PC-3 (cell line): ENCODE measurements at regions not wholly inside any gene's neighbourhood (a gene's known extent, or its start where the extent isn't known, plus 50 kb on each side); places are given as distances from the start of the nearest gene placed in this dataset.

Experiments used
- ATAC-seq: fragments of 200-7000 bp; cut with Tn5 transposase; 2 replicates; pipeline ENCODE4 v1.9.1; 2020; ENCODE audit warnings: mild to moderate bottlenecking, moderate library complexity
- BruUV-seq: library from RNA; stranded (reverse); fragments of 400-500 nt; replicated peaks from 2 replicates; lab custom pipeline; 2021; lab: Mats Ljungman, UMichigan
- CTCF ChIA-PET: fragments of 300-600 bp; sonication (Branson Sonifier 250); formaldehyde crosslinking; loops from one replicate; lab custom pipeline; 2022; ENCODE audit warnings: antibody characterized with exemption; lab: Charles Lee
- POLR2A ChIA-PET: fragments of 300-600 bp; sonication (Branson Sonifier 250); formaldehyde crosslinking; loops from one replicate; lab custom pipeline; 2022; ENCODE audit warnings: antibody characterized with exemption; ENCODE audit not compliant: unreplicated experiment; lab: Charles Lee
- DNase-seq: peaks from one replicate; pipeline ENCODE4 v3.0.0-alpha.2; 2015
- H2AFZ ChIP-seq: fragments of 300-600 bp; sonication (generic); 2 replicates; pipeline ENCODE4 v1.6.0; 2016; ENCODE audit warnings: antibody characterized with exemption, low read length
- H3F3A ChIP-seq: fragments of 300-600 bp; sonication (generic); one replicate; pipeline ENCODE4 v1.6.0; 2017; ENCODE audit warnings: antibody characterized with exemption, low read length, control low read depth, mild to moderate bottlenecking; ENCODE audit not compliant: unreplicated experiment
- H3K27ac ChIP-seq: fragments of 300-600 bp; sonication (generic); 2 replicates; pipeline ENCODE4 v1.5.1; 2016; ENCODE audit warnings: mild to moderate bottlenecking, low read length
- H3K27me3 ChIP-seq: fragments of 300-600 bp; sonication (generic); 2 replicates; pipeline ENCODE4 v1.6.1; 2016; ENCODE audit warnings: low read length, mixed read lengths
- H3K36me3 ChIP-seq: fragments of 300-600 bp; sonication (generic); 2 replicates; pipeline ENCODE4 v1.6.1; 2016; ENCODE audit warnings: low read depth, mixed run types, low read length, mixed read lengths
- H3K4me1 ChIP-seq: fragments of 300-600 bp; sonication (generic); 2 replicates; pipeline ENCODE4 v1.5.1; 2016; ENCODE audit warnings: low read length; ENCODE audit not compliant: insufficient read depth
- H3K4me2 ChIP-seq: fragments of 300-600 bp; sonication (generic); 2 replicates; pipeline ENCODE4 v1.6.0; 2016; ENCODE audit warnings: low read length
- H3K4me3 ChIP-seq: fragments of 300-600 bp; sonication (generic); 2 replicates; pipeline ENCODE4 v1.5.1; 2016; ENCODE audit warnings: mild to moderate bottlenecking, low read length, mixed read lengths
- H3K79me2 ChIP-seq: fragments of 300-600 bp; sonication (generic); 2 replicates; pipeline ENCODE4 v1.6.1; 2017; ENCODE audit warnings: low read length, mixed read lengths
- H3K9ac ChIP-seq: fragments of 300-600 bp; sonication (generic); 2 replicates; pipeline ENCODE4 v1.6.0; 2016; ENCODE audit warnings: mild to moderate bottlenecking, low read length
- H3K9me2 ChIP-seq: fragments of 300-600 bp; sonication (generic); replicated peaks from 2 replicates; pipeline ENCODE4 v1.6.1; 2016; ENCODE audit warnings: mixed run types, low read length, mixed read lengths
- H3K9me3 ChIP-seq: fragments of 300-600 bp; sonication (generic); 2 replicates; pipeline ENCODE4 v1.6.1; 2016; ENCODE audit warnings: low read length, mixed read lengths
- H4K20me1 ChIP-seq: fragments of 300-600 bp; sonication (generic); 2 replicates; pipeline ENCODE4 v1.6.1; 2016; ENCODE audit warnings: low read length, mixed read lengths
- CTCF ChIP-seq: fragments of 300-600 bp; sonication (generic); conservative IDR thresholded peaks from 2 replicates; pipeline ENCODE4 v1.5.1; 2017; ENCODE audit warnings: antibody characterized with exemption, low read depth, mild to moderate bottlenecking, low read length
- EZH2 ChIP-seq: fragments of 300-600 bp; sonication (generic); IDR thresholded peaks from one replicate; pipeline ENCODE4 v1.6.1; 2017; ENCODE audit warnings: antibody characterized with exemption, mild to moderate bottlenecking, low read length; ENCODE audit not compliant: unreplicated experiment
- EZH2phosphoT487 ChIP-seq: fragments of 300-600 bp; sonication (generic); IDR thresholded peaks from 2 replicates; pipeline ENCODE4 v1.6.1; 2018; ENCODE audit warnings: mild to moderate bottlenecking, antibody characterized with exemption, low read length, borderline replicate concordance
- intact Hi-C: fragments of 100-400 bp; cut with micrococcal nuclease; formaldehyde crosslinking; loops from 2 replicates; pipeline ENCODE4 v1.9.0; 2023

- Histone ChIP-seq H3K9me3 (no peaks in the 10 kb centered on the region), H3K4me1 (no peaks in the 10 kb centered on the region), H3K79me2 (no peaks in the 10 kb centered on the region), H2AFZ (no peak overlapping the region), H3F3A (no peaks in the 10 kb centered on the region), H3K27me3 (no peaks in the 10 kb centered on the region), H3K27ac (no peak overlapping the region), H3K9ac (no peak overlapping the region), H3K36me3 (no peaks in the 10 kb centered on the region), H3K9me2 (no peaks in the 10 kb centered on the region), H4K20me1 (no peaks in the 10 kb centered on the region), H3K4me2 (no peak overlapping the region), H3K4me3 (no peak overlapping the region)
- ATAC-seq: no peak
- BruUV-seq: no TSS peak
- ChIA-PET POLR2A (no interaction called here), CTCF (no interaction called here)
- intact Hi-C loops: no loop called here
- no peak for DNase-seq
- no peak for TF ChIP-seq CTCF
- TF ChIP-seq EZH2phosphoT487: no peak
- TF ChIP-seq EZH2: no peak
Measured at GRCh38 chrX:87098477-87098876, 419.1 kb upstream of the KLHL4 start.

GRCh38 chrX:87105131-87105530 lies 412.5 kb upstream of the KLHL4 start:
- no peaks in the 10 kb centered on the region for H3K79me2 ChIP-seq
- no peak overlapping the region for H3K4me3 ChIP-seq
- no peak for DNase-seq
- no peaks in the 10 kb centered on the region for H3K27me3 ChIP-seq
- intact Hi-C loops: no loop called here
- ChIA-PET POLR2A (no interaction called here), CTCF (no interaction called here)
- no peak overlapping the region for H2AFZ ChIP-seq
- H3K27ac ChIP-seq: no peak overlapping the region
- H4K20me1 ChIP-seq: no peaks in the 10 kb centered on the region
- no peak overlapping the region for H3K4me2 ChIP-seq
- H3F3A ChIP-seq: no peaks in the 10 kb centered on the region
- 0 out of 2 replicates have a peak, but pooled peaks cover 3% of the 10 kb centered on the region for H3K9me3 ChIP-seq
- no peaks in the 10 kb centered on the region for H3K36me3 ChIP-seq
- H3K9me2 ChIP-seq: no peaks in the 10 kb centered on the region
- H3K9ac ChIP-seq: no peak overlapping the region
- TF ChIP-seq EZH2phosphoT487: no peak
- no peaks in the 10 kb centered on the region for H3K4me1 ChIP-seq
- no peak for ATAC-seq
- BruUV-seq: no TSS peak

- no peak overlapping the region for H3K27ac ChIP-seq
- POLR2A ChIA-PET: no interaction called here
- CTCF ChIA-PET: no interaction called here
- ATAC-seq: no peak
- no peaks in the 10 kb centered on the region for H3F3A ChIP-seq
- H3K36me3 ChIP-seq: no peaks in the 10 kb centered on the region
- H2AFZ ChIP-seq: no peak overlapping the region
- no peaks in the 10 kb centered on the region for H3K79me2 ChIP-seq
- intact Hi-C loops: no loop called here
- H3K4me1 ChIP-seq: no peaks in the 10 kb centered on the region
- no peak for DNase-seq
- TF ChIP-seq EZH2: no peak
- TF ChIP-seq CTCF: no peak
- TF ChIP-seq EZH2phosphoT487: no peak
- H3K9me3 ChIP-seq: 0 out of 2 replicates have a peak, but pooled peaks cover 3% of the 10 kb centered on the region
- H3K4me2 ChIP-seq: no peak overlapping the region
- H4K20me1 ChIP-seq: no peaks in the 10 kb centered on the region
- no peak overlapping the region for H3K4me3 ChIP-seq
- H3K27me3 ChIP-seq: no peaks in the 10 kb centered on the region
- no TSS peak for BruUV-seq
- no peaks in the 10 kb centered on the region for H3K9me2 ChIP-seq
- no peak overlapping the region for H3K9ac ChIP-seq
Measured at GRCh38 chrX:87110142-87110541, 407.5 kb upstream of the KLHL4 start.
